ENCODE measurements at regions not wholly inside any gene's neighbourhood (a gene's known extent, or its start where the extent isn't known, plus 50 kb on each side); places are given as distances from the start of the nearest gene placed in this dataset.

- TF ChIP-seq NFIC (IDR thresholded peaks at IDR 0.05) (no peak), CEBPB (IDR thresholded peaks at IDR 0.05) (no peak), FOXM1 (IDR thresholded peaks at IDR 0.05; ENCODE audit: borderline replicate concordance, low read depth) (no peak), YY1 (IDR thresholded peaks at IDR 0.05; ENCODE audit: low read depth) (no peak), TAF1 (IDR thresholded peaks at IDR 0.05; ENCODE audit: low read depth) (no peak), CREB1 (IDR thresholded peaks at IDR 0.05; ENCODE audit: low read depth) (no peak), ZBTB7A (IDR thresholded peaks at IDR 0.05; ENCODE audit: low read depth) (no peak), EGR1 (IDR thresholded peaks at IDR 0.05) (no peak), RAD21 (IDR thresholded peaks at IDR 0.05; ENCODE audit: low read depth) (no peak)
Observed at GRCh38 chr7:27324246-27324645, 81.6 kb downstream of the EVX1 start.

GRCh38 chr7:27329909-27330308 lies 87.3 kb downstream of the EVX1 start:
- TF ChIP-seq CEBPB (IDR thresholded peaks at IDR 0.05) (no peak), RAD21 (IDR thresholded peaks at IDR 0.05; ENCODE audit: low read depth) (peak; percentile 25), NFIC (IDR thresholded peaks at IDR 0.05) (no peak), TAF1 (IDR thresholded peaks at IDR 0.05; ENCODE audit: low read depth) (no peak), MAX (IDR thresholded peaks at IDR 0.05) (no peak), TEAD4 (IDR thresholded peaks at IDR 0.05) (no peak), TCF12 (IDR thresholded peaks at IDR 0.05; ENCODE audit: low read depth) (no peak)

DNA sequence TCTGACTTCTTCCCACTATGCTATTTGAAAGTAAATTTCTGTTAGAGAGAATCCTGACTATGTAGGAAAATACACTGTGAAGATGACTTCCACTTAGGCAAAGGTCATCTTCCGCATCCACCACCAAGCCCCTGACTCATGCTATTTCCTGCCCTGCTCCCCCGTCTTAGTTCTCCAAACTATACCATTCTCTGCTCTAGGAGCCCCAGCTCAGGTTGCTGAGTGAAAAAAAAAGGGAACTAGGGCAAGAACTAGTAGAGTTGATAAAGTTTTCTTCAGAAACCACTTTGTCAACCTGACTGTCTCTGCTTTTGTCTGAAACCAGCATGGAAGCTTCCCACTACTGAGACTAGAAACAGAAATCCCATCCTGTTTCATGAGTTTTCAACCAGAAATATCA lies 96.9 kb downstream of the EVX1 start:
- TF ChIP-seq ZBTB7A (IDR thresholded peaks at IDR 0.05; ENCODE audit: low read depth) = no peak
- no peak for TF ChIP-seq EP300 (IDR thresholded peaks at IDR 0.05; ENCODE audit: borderline replicate concordance)
- no peak for TF ChIP-seq TAF1 (IDR thresholded peaks at IDR 0.05; ENCODE audit: low read depth)
- TF ChIP-seq EGR1 (IDR thresholded peaks at IDR 0.05) = no peak
- no peak for TF ChIP-seq FOXM1 (IDR thresholded peaks at IDR 0.05; ENCODE audit: borderline replicate concordance, low read depth)
- TF ChIP-seq MAX (IDR thresholded peaks at IDR 0.05) = no peak
- no peak for TF ChIP-seq USF1 (IDR thresholded peaks at IDR 0.05)
- no peak for TF ChIP-seq CREB1 (IDR thresholded peaks at IDR 0.05; ENCODE audit: low read depth)

- TF ChIP-seq CEBPB (IDR thresholded peaks at IDR 0.05) (no peak), TAF1 (IDR thresholded peaks at IDR 0.05; ENCODE audit: low read depth) (no peak), RAD21 (IDR thresholded peaks at IDR 0.05; ENCODE audit: low read depth) (no peak), CREB1 (IDR thresholded peaks at IDR 0.05; ENCODE audit: low read depth) (no peak), REST (IDR thresholded peaks at IDR 0.05; ENCODE audit: low read depth) (no peak), EP300 (IDR thresholded peaks at IDR 0.05; ENCODE audit: borderline replicate concordance) (no peak), TEAD4 (IDR thresholded peaks at IDR 0.05) (no peak), EGR1 (IDR thresholded peaks at IDR 0.05) (no peak), FOXM1 (IDR thresholded peaks at IDR 0.05; ENCODE audit: borderline replicate concordance, low read depth) (no peak)
Observed at GRCh38 chr7:27344471-27344870, 101.9 kb downstream of the EVX1 start.

GRCh38 chr7:27345164-27345887 lies 102.7 kb downstream of the EVX1 start:
- no peak for TF ChIP-seq EGR1 (IDR thresholded peaks at IDR 0.05)
- no peak for TF ChIP-seq MAX (IDR thresholded peaks at IDR 0.05)
- no peak for TF ChIP-seq TAF1 (IDR thresholded peaks at IDR 0.05; ENCODE audit: low read depth)
- TF ChIP-seq YY1 (IDR thresholded peaks at IDR 0.05; ENCODE audit: low read depth) = no peak
- TF ChIP-seq USF1 (IDR thresholded peaks at IDR 0.05) = no peak
- no peak for TF ChIP-seq EP300 (IDR thresholded peaks at IDR 0.05; ENCODE audit: borderline replicate concordance)
- TF ChIP-seq REST (IDR thresholded peaks at IDR 0.05; ENCODE audit: low read depth) = no peak
- no peak for TF ChIP-seq CREB1 (IDR thresholded peaks at IDR 0.05; ENCODE audit: low read depth)
- TF ChIP-seq RAD21 (IDR thresholded peaks at IDR 0.05; ENCODE audit: low read depth) = no peak
- no peak for TF ChIP-seq FOXM1 (IDR thresholded peaks at IDR 0.05; ENCODE audit: borderline replicate concordance, low read depth)
- no peak for TF ChIP-seq TEAD4 (IDR thresholded peaks at IDR 0.05)
- TF ChIP-seq CEBPB (IDR thresholded peaks at IDR 0.05) = no peak

- no peak for TF ChIP-seq CREB1 (IDR thresholded peaks at IDR 0.05; ENCODE audit: low read depth)
- no peak for TF ChIP-seq TEAD4 (IDR thresholded peaks at IDR 0.05)
- no peak for TF ChIP-seq USF1 (IDR thresholded peaks at IDR 0.05)
- TF ChIP-seq REST (IDR thresholded peaks at IDR 0.05; ENCODE audit: low read depth) = no peak
- no peak for TF ChIP-seq EGR1 (IDR thresholded peaks at IDR 0.05)
- no peak for TF ChIP-seq YY1 (IDR thresholded peaks at IDR 0.05; ENCODE audit: low read depth)
- TF ChIP-seq RAD21 (IDR thresholded peaks at IDR 0.05; ENCODE audit: low read depth) = no peak
- no peak for TF ChIP-seq FOXM1 (IDR thresholded peaks at IDR 0.05; ENCODE audit: borderline replicate concordance, low read depth)
- TF ChIP-seq EP300 (IDR thresholded peaks at IDR 0.05; ENCODE audit: borderline replicate concordance) = no peak
- TF ChIP-seq MAX (IDR thresholded peaks at IDR 0.05) = no peak
- no peak for TF ChIP-seq TCF12 (IDR thresholded peaks at IDR 0.05; ENCODE audit: low read depth)
- TF ChIP-seq ZBTB7A (IDR thresholded peaks at IDR 0.05; ENCODE audit: low read depth) = no peak
- TF ChIP-seq NFIC (IDR thresholded peaks at IDR 0.05) = no peak
- TF ChIP-seq TAF1 (IDR thresholded peaks at IDR 0.05; ENCODE audit: low read depth) = no peak
- TF ChIP-seq CEBPB (IDR thresholded peaks at IDR 0.05) = no peak
Observed at GRCh38 chr7:27345997-27346396, 103.4 kb downstream of the EVX1 start.
